Sigmoid colon (tissue), 4 donors: ENCODE measurements at regions not wholly inside any gene's neighbourhood (a gene's known extent, or its start where the extent isn't known, plus 50 kb on each side); places are given as distances from the start of the nearest gene placed in this dataset.

Experiments
- EP300 ChIP-seq, 4 donors: sonication (generic); formaldehyde crosslinking; IDR thresholded peaks; one replicate each; pipeline ENCODE4 v1.6.1; 2017; ENCODE audit warnings: antibody characterized with exemption in 4 of 4
- POLR2A ChIP-seq, 2 donors: fragments of 450-650 bp; IDR thresholded peaks; one replicate each; pipeline ENCODE4 v1.6.1; 2016; ENCODE audit warnings: antibody characterized with exemption in 2 of 2, mild to moderate bottlenecking in 2 of 2, moderate library complexity in 2 of 2
- POLR2AphosphoS5 ChIP-seq, 4 donors: sonication (generic); formaldehyde crosslinking; IDR thresholded peaks; one replicate each; pipeline ENCODE4 v1.6.1; 2017; ENCODE audit warnings: antibody characterized with exemption in 4 of 4
- TF ChIP-seq, protein P1 (sequence below), 4 experiments: fragments of 450-650 bp in 3 of 4; fragments of 200-600 bp in 1 of 4; IDR thresholded peaks; one replicate each; pipeline ENCODE4 v1.5.1; 2016 to 2019; ENCODE audit warnings: antibody characterized with exemption in 4 of 4, mild to moderate bottlenecking in 3 of 4, moderate library complexity in 2 of 4

DNA sequence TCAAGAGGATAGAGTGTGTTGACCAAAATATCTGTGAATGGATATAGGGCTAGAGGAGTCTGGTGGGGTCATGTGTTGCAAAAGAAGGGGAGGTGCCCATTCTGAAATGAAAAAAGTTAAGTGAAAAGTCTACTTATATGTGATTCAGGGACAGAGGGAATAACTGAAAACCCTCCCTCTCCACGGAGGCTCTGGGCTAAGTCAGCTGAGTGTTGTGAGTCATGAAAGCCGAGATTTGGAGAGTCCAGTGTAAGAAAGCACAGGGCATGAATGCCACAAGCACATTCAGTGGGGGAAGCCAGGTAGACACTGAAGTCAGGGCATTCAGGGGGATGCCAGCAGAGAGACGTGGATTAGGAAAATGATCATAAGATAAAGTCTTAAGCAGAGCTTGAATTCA lies 871.9 kb downstream of the TSN start:
- TF ChIP-seq, protein P1, sequence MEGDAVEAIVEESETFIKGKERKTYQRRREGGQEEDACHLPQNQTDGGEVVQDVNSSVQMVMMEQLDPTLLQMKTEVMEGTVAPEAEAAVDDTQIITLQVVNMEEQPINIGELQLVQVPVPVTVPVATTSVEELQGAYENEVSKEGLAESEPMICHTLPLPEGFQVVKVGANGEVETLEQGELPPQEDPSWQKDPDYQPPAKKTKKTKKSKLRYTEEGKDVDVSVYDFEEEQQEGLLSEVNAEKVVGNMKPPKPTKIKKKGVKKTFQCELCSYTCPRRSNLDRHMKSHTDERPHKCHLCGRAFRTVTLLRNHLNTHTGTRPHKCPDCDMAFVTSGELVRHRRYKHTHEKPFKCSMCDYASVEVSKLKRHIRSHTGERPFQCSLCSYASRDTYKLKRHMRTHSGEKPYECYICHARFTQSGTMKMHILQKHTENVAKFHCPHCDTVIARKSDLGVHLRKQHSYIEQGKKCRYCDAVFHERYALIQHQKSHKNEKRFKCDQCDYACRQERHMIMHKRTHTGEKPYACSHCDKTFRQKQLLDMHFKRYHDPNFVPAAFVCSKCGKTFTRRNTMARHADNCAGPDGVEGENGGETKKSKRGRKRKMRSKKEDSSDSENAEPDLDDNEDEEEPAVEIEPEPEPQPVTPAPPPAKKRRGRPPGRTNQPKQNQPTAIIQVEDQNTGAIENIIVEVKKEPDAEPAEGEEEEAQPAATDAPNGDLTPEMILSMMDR (IDR thresholded peaks at IDR 0.05), result no peak
- no peak for TF ChIP-seq POLR2AphosphoS5 (IDR thresholded peaks at IDR 0.05)
- TF ChIP-seq EP300 (IDR thresholded peaks at IDR 0.05), result no peak
- no peak for TF ChIP-seq POLR2A (IDR thresholded peaks at IDR 0.05)
